IMR-90 (cell line): ENCODE measurements at regions not wholly inside any gene's neighbourhood (a gene's known extent, or its start where the extent isn't known, plus 50 kb on each side); places are given as distances from the start of the nearest gene placed in this dataset.

Experiments used
- POLR2A ChIP-seq: IDR thresholded peaks from 2 replicates; pipeline ENCODE4 v1.6.1; 2012; ENCODE audit warnings: mild to moderate bottlenecking, low read depth, low read length
- TF ChIP-seq, protein P1 (sequence below): conservative IDR thresholded peaks from 2 replicates; pipeline ENCODE4 v1.5.1; 2012; ENCODE audit warnings: mild to moderate bottlenecking, low read depth, low read length, improper control_type of control experiment

GRCh38 chr5:96566833-96567587, 95.2 kb upstream of the CAST start:
- TF ChIP-seq, protein P1, sequence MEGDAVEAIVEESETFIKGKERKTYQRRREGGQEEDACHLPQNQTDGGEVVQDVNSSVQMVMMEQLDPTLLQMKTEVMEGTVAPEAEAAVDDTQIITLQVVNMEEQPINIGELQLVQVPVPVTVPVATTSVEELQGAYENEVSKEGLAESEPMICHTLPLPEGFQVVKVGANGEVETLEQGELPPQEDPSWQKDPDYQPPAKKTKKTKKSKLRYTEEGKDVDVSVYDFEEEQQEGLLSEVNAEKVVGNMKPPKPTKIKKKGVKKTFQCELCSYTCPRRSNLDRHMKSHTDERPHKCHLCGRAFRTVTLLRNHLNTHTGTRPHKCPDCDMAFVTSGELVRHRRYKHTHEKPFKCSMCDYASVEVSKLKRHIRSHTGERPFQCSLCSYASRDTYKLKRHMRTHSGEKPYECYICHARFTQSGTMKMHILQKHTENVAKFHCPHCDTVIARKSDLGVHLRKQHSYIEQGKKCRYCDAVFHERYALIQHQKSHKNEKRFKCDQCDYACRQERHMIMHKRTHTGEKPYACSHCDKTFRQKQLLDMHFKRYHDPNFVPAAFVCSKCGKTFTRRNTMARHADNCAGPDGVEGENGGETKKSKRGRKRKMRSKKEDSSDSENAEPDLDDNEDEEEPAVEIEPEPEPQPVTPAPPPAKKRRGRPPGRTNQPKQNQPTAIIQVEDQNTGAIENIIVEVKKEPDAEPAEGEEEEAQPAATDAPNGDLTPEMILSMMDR, result no peak
- TF ChIP-seq POLR2A, result no peak
